Upper lobe of left lung (tissue), 6 donors: ENCODE measurements at regions not wholly inside any gene's neighbourhood (a gene's known extent, or its start where the extent isn't known, plus 50 kb on each side); places are given as distances from the start of the nearest gene placed in this dataset.

ENCODE experiments used
- ATAC-seq, 2 donors: fragments of 200-7000 bp; cut with Tn5 transposase; one replicate each; pipeline ENCODE4 v1.9.1; 2022; ENCODE audit warnings: mild to moderate bottlenecking in 2 of 2, moderate library complexity in 2 of 2; ENCODE audit not compliant: low FRiP score in 2 of 2
- DNase-seq, 2 donors: peaks; one replicate each; pipeline ENCODE4 v3.0.0-alpha.2; 2019 to 2020
- H3K27ac ChIP-seq, 4 donors: fragments of 200-600 bp; sonication (generic); one replicate each; pipeline ENCODE4 v1.5.1; 2016 to 2019
- H3K27me3 ChIP-seq, 4 donors: fragments of 200-600 bp; sonication (generic); one replicate each; pipeline ENCODE4 v1.5.1; 2017 to 2019
- H3K36me3 ChIP-seq, 4 donors: fragments of 200-600 bp; sonication (generic); one replicate each; pipeline ENCODE4 v1.5.1; 2016 to 2019
- H3K4me1 ChIP-seq, 4 donors: fragments of 200-600 bp; sonication (generic); one replicate each; pipeline ENCODE4 v1.5.1; 2018 to 2019
- H3K4me3 ChIP-seq, 4 donors: fragments of 200-600 bp; sonication (generic); one replicate each; pipeline ENCODE4 v1.5.1; 2017 to 2019; ENCODE audit warnings: mild to moderate bottlenecking in 2 of 4, moderate library complexity in 1 of 4
- H3K9me3 ChIP-seq, 4 donors: fragments of 200-600 bp; sonication (generic); one replicate each; pipeline ENCODE4 v1.5.1; 2018 to 2019
- CTCF ChIP-seq, 6 experiments: fragments of 450-650 bp in 4 of 6; fragments of 200-600 bp in 2 of 6; sonication (generic) in 2 of 6; IDR thresholded peaks; one replicate each; pipeline ENCODE4 v1.5.1; 2016 to 2019; ENCODE audit warnings: antibody characterized with exemption in 6 of 6
- EP300 ChIP-seq, 4 donors: sonication (generic); formaldehyde crosslinking; IDR thresholded peaks; one replicate each; pipeline ENCODE4 v1.5.1; 2017; ENCODE audit warnings: antibody characterized with exemption in 4 of 4, control low read depth in 2 of 4
- POLR2A ChIP-seq, 4 donors: fragments of 450-650 bp; IDR thresholded peaks; one replicate each; pipeline ENCODE4 v1.5.1; 2016 to 2017; ENCODE audit warnings: antibody characterized with exemption in 4 of 4, mild to moderate bottlenecking in 2 of 4
- POLR2AphosphoS5 ChIP-seq, 2 donors: sonication (generic); formaldehyde crosslinking; IDR thresholded peaks; one replicate each; pipeline ENCODE4 v1.5.1; 2017; ENCODE audit warnings: antibody characterized with exemption in 2 of 2
- WGBS, 2 donors: methylation state at CpG; one replicate each; pipeline ENCODE4 v1.1.5; 2017 to 2018; 5-methylcytosine and 5-hydroxymethylcytosine counted together
- donor health status: DM: no; HTN: no; CAD: no; lungs with moderate emphysema.
- donor health status: DM: no; HTN: yes; CAD: no; lungs with severe emphysema.

GRCh38 chr10:65130162-65130758, 1609.1 kb downstream of the REEP3 start:
- WGBS, 2 donors: 72 to 74% methylated on average over 1 of the region's 1 CpG

GRCh38 chr10:65133652-65134051, 1612.5 kb downstream of the REEP3 start:
- ATAC-seq (no peak), DNase-seq (no peak)
- Histone ChIP-seq H3K4me3 (no peak overlapping the region), H3K9me3 (no peaks in the 10 kb centered on the region), H3K36me3 (no peaks in the 10 kb centered on the region), H3K4me1 (no peaks in the 10 kb centered on the region), H3K27ac (no peak overlapping the region), H3K27me3 (no peaks in the 10 kb centered on the region)
- TF ChIP-seq POLR2A (IDR thresholded peaks at IDR 0.05): no peak
- TF ChIP-seq CTCF (IDR thresholded peaks at IDR 0.05): no peak
- no peak for TF ChIP-seq EP300 (IDR thresholded peaks at IDR 0.05)
- no peak for TF ChIP-seq POLR2AphosphoS5 (IDR thresholded peaks at IDR 0.05)
- WGBS, 2 donors: 88 to 95% methylated on average over 5 of the region's 5 CpGs

More at GRCh38 chr10:65130162-65130758, 1609.1 kb downstream of the REEP3 start:
- no peaks in the 10 kb centered on the region for H3K9me3 ChIP-seq
- no peaks in the 10 kb centered on the region for H3K27me3 ChIP-seq
- H3K4me3 ChIP-seq: no peak overlapping the region
- DNase-seq (no peak), ATAC-seq (no peak)
- H3K27ac ChIP-seq: no peak overlapping the region
- no peaks in the 10 kb centered on the region for H3K4me1 ChIP-seq
- TF ChIP-seq CTCF (IDR thresholded peaks at IDR 0.05): no peak
- no peak for TF ChIP-seq POLR2A (IDR thresholded peaks at IDR 0.05)
- TF ChIP-seq POLR2AphosphoS5 (IDR thresholded peaks at IDR 0.05): no peak
- no peak for TF ChIP-seq EP300 (IDR thresholded peaks at IDR 0.05)
- no peaks in the 10 kb centered on the region for H3K36me3 ChIP-seq

- WGBS, 2 donors: 67 to 83% methylated on average over 1 of the region's 1 CpG
- Histone ChIP-seq H3K36me3 (no peaks in the 10 kb centered on the region), H3K4me3 (no peak overlapping the region), H3K27ac (no peak overlapping the region), H3K27me3 (no peaks in the 10 kb centered on the region), H3K9me3 (no peaks in the 10 kb centered on the region), H3K4me1 (no peaks in the 10 kb centered on the region)
- ATAC-seq (no peak), DNase-seq (no peak)
- TF ChIP-seq CTCF (IDR thresholded peaks at IDR 0.05) (no peak), EP300 (IDR thresholded peaks at IDR 0.05) (no peak), POLR2AphosphoS5 (IDR thresholded peaks at IDR 0.05) (no peak), POLR2A (IDR thresholded peaks at IDR 0.05) (no peak)
Measured at GRCh38 chr10:65135508-65135907, 1614.3 kb downstream of the REEP3 start.

- no peak overlapping the region for H3K4me3 ChIP-seq
- TF ChIP-seq POLR2AphosphoS5 (IDR thresholded peaks at IDR 0.05) (no peak), CTCF (IDR thresholded peaks at IDR 0.05) (no peak), EP300 (IDR thresholded peaks at IDR 0.05) (no peak), POLR2A (IDR thresholded peaks at IDR 0.05) (no peak)
- WGBS, 2 donors: 86 to 88% methylated on average over 2 of the region's 2 CpGs
- H3K36me3 ChIP-seq: no peaks in the 10 kb centered on the region
- H3K27me3 ChIP-seq: no peaks in the 10 kb centered on the region
- no peaks in the 10 kb centered on the region for H3K4me1 ChIP-seq
- DNase-seq (no peak), ATAC-seq (no peak)
- H3K9me3 ChIP-seq: no peaks in the 10 kb centered on the region
- H3K27ac ChIP-seq: no peak overlapping the region
Measured at GRCh38 chr10:65142641-65143435, 1621.6 kb downstream of the REEP3 start.
